ENCODE measurements at regions not wholly inside any gene's neighbourhood (a gene's known extent, or its start where the extent isn't known, plus 50 kb on each side); places are given as distances from the start of the nearest gene placed in this dataset.

DNA sequence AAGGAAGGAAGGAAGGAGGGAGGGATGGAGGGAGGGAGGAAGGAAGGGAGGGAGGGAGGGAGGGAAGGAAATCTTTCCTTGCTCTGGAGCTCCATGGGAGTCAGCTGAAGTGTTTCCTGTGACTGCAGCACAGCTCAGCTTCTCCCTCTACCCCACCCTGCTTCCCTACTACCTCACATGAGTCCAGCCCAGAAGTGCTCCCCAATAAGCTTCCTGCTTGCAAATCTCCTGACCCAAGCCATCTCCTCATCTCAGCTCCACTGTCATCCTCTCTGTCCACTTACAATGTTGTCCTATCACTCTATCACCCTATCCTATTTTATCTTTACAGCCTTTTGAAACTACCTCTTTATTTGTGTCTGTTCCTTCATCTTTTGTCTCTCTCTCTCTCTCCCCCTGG, 52.9 kb upstream of the SSBP3 start:
- ATAC-seq (ENCODE audit: low FRiP score) (no peak), DNase-seq (ENCODE audit: low spot score) (no peak)
- TF ChIP-seq, protein P1, sequence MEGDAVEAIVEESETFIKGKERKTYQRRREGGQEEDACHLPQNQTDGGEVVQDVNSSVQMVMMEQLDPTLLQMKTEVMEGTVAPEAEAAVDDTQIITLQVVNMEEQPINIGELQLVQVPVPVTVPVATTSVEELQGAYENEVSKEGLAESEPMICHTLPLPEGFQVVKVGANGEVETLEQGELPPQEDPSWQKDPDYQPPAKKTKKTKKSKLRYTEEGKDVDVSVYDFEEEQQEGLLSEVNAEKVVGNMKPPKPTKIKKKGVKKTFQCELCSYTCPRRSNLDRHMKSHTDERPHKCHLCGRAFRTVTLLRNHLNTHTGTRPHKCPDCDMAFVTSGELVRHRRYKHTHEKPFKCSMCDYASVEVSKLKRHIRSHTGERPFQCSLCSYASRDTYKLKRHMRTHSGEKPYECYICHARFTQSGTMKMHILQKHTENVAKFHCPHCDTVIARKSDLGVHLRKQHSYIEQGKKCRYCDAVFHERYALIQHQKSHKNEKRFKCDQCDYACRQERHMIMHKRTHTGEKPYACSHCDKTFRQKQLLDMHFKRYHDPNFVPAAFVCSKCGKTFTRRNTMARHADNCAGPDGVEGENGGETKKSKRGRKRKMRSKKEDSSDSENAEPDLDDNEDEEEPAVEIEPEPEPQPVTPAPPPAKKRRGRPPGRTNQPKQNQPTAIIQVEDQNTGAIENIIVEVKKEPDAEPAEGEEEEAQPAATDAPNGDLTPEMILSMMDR (IDR thresholded peaks at IDR 0.05) = no peak

DNA sequence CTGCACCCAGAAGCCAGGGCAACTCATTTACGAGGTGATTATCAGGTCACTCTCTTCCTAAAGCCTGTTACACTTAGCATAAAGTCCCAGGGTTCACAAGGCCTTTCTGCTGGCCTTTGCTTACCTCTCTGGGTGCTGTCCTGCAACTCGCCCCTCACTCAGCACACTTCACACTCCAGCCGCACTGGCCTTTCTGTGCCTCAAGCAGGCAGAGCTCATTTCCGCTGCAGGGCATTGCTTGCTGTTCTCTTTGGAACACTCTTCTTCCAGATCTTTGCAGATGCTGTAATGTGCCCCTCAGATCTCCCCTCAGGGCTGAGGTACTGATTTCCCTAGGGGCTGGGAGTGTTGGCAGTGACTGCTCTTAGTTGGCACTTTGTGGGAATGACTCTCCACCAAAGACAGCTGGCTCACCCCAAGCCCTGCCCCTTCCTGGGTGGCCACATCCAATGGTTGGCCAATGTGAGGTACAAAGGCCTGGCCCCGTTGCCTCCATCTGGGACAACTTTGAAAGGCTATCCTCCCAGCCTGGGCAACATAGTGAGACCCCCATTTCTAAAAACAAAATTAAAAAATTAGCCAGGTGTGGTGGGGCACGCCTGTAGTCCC, 50.8 kb upstream of the SSBP3 start:
- TF ChIP-seq, protein P1 (IDR thresholded peaks at IDR 0.05) = no peak
- ATAC-seq (ENCODE audit: low FRiP score) (no peak), DNase-seq (ENCODE audit: low spot score) (no peak)

DNA sequence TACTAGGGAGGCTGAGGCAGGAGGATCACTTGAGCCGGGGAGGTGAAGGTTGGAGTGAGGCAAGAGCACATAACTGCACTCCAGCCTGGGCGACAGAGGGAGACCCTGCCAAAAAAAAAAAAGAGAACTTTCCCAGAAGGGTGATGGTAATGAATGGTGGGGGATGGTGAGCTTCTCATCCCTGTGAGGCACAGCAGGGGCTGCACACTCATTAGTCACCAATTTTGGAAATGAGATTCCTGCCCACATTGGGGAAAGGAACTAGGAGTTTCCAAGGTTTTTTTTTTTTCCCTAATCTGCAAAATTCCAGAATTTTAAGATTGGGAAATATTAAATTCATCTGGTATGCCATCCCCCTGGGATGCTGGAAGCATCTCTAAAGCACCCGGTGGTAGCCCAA, 50.2 kb upstream of the SSBP3 start:
- TF ChIP-seq, protein P1 (IDR thresholded peaks at IDR 0.05) = no peak
- no peak for ATAC-seq (ENCODE audit: low FRiP score)
- no peak for DNase-seq (ENCODE audit: low spot score)
